Hepatocyte (in vitro differentiated cells): ENCODE measurements at regions not wholly inside any gene's neighbourhood (a gene's known extent, or its start where the extent isn't known, plus 50 kb on each side); places are given as distances from the start of the nearest gene placed in this dataset.

Source experiments
- DNase-seq: peaks from one replicate; pipeline ENCODE4 v3.0.0-alpha.2; 2016; ENCODE audit warnings: low spot score
- H2AFZ ChIP-seq: fragments of 200-600 bp; sonication (generic); 2 replicates; pipeline ENCODE4 v1.6.0; 2016; ENCODE audit warnings: antibody characterized with exemption, mild to moderate bottlenecking
- H3K27ac ChIP-seq: fragments of 200-600 bp; sonication (generic); 2 replicates; pipeline ENCODE4 v1.5.1; 2016; ENCODE audit warnings: mild to moderate bottlenecking
- H3K27me3 ChIP-seq: fragments of 200-600 bp; sonication (generic); 2 replicates; pipeline ENCODE4 v1.6.1; 2016
- H3K36me3 ChIP-seq: fragments of 200-600 bp; sonication (generic); replicated peaks from 2 replicates; pipeline ENCODE4 v1.5.1; 2016; ENCODE audit warnings: low read depth; ENCODE audit not compliant: insufficient read depth
- H3K4me1 ChIP-seq: fragments of 200-600 bp; sonication (generic); 2 replicates; pipeline ENCODE4 v1.5.1; 2016; ENCODE audit warnings: mild to moderate bottlenecking, moderate library complexity; ENCODE audit not compliant: insufficient read depth
- H3K4me2 ChIP-seq: fragments of 200-600 bp; sonication (generic); 2 replicates; pipeline ENCODE4 v1.6.0; 2016
- H3K4me3 ChIP-seq: fragments of 200-600 bp; sonication (generic); 2 replicates; pipeline ENCODE4 v1.5.1; 2016; ENCODE audit warnings: mild to moderate bottlenecking
- H3K79me2 ChIP-seq: fragments of 200-600 bp; sonication (generic); 2 replicates; pipeline ENCODE4 v1.6.0; 2017; ENCODE audit warnings: mild to moderate bottlenecking
- H3K9me2 ChIP-seq: fragments of 200-600 bp; sonication (generic); replicated peaks from 2 replicates; pipeline ENCODE4 v1.6.0; 2017; ENCODE audit warnings: mild to moderate bottlenecking; ENCODE audit not compliant: insufficient read depth
- H3K9me3 ChIP-seq: fragments of 200-600 bp; sonication (generic); 2 replicates; pipeline ENCODE4 v1.5.1; 2016; ENCODE audit warnings: low read depth, mild to moderate bottlenecking
- H4K20me1 ChIP-seq: fragments of 200-600 bp; sonication (generic); 2 replicates; pipeline ENCODE4 v1.6.0; 2016; ENCODE audit warnings: mild to moderate bottlenecking; ENCODE audit not compliant: insufficient read depth, poor library complexity, severe bottlenecking
- CTCF ChIP-seq: fragments of 200-600 bp; sonication (generic); IDR thresholded peaks from 2 replicates; pipeline ENCODE4 v1.5.1; 2016; ENCODE audit warnings: antibody characterized with exemption, mild to moderate bottlenecking; ENCODE audit not compliant: poor library complexity
- EZH2 ChIP-seq: fragments of 200-600 bp; sonication (generic); IDR thresholded peaks from 2 replicates; pipeline ENCODE4 v1.6.1; 2016; ENCODE audit warnings: antibody characterized with exemption, mild to moderate bottlenecking, borderline replicate concordance
- EZH2phosphoT487 ChIP-seq: fragments of 200-600 bp; sonication (generic); IDR thresholded peaks from one replicate; pipeline ENCODE4 v1.6.1; 2018; ENCODE audit warnings: antibody characterized with exemption, mild to moderate bottlenecking, low read depth, moderate library complexity; ENCODE audit not compliant: unreplicated experiment, severe bottlenecking
- WGBS: methylation state at CpG from one replicate; pipeline ENCODE4 v1.1.6; 2016; ENCODE audit warnings: low lambda C conversion rate; ENCODE audit errors: missing lambda C conversion rate; 5-methylcytosine and 5-hydroxymethylcytosine counted together

- Histone ChIP-seq H3K9me2 (no peaks in the 10 kb centered on the region), H3K36me3 (no peaks in the 10 kb centered on the region), H3K27me3 (no peaks in the 10 kb centered on the region), H3K9me3 (no peaks in the 10 kb centered on the region), H4K20me1 (no peaks in the 10 kb centered on the region), H3K4me1 (no peaks in the 10 kb centered on the region), H3K27ac (no peak overlapping the region), H3K79me2 (no peaks in the 10 kb centered on the region), H3K4me2 (no peak overlapping the region), H3K4me3 (no peak overlapping the region), H2AFZ (no peak overlapping the region)
- TF ChIP-seq EZH2 (no peak), EZH2phosphoT487 (no peak), CTCF (peak; percentile 47)
- 56% methylated on average over 6 of the region's 6 CpGs for WGBS
- peak; percentile 55 for DNase-seq
Measured at GRCh38 chr10:69742928-69743602, 58.6 kb upstream of the COL13A1 start.

GRCh38 chr10:69744971-69745370 is 56.7 kb upstream of the COL13A1 start:
- Histone ChIP-seq H3K4me1 (no peaks in the 10 kb centered on the region), H3K4me2 (no peak overlapping the region), H4K20me1 (no peaks in the 10 kb centered on the region), H3K4me3 (no peak overlapping the region), H2AFZ (no peak overlapping the region), H3K27me3 (no peaks in the 10 kb centered on the region), H3K79me2 (no peaks in the 10 kb centered on the region), H3K9me2 (no peaks in the 10 kb centered on the region), H3K9me3 (no peaks in the 10 kb centered on the region), H3K27ac (no peak overlapping the region), H3K36me3 (no peaks in the 10 kb centered on the region)
- TF ChIP-seq CTCF, result no peak
- TF ChIP-seq EZH2, result no peak
- no peak for TF ChIP-seq EZH2phosphoT487
- 82% methylated on average over 4 of the region's 4 CpGs for WGBS
- DNase-seq, result no peak

GRCh38 chr10:69745698-69746097 is 56.0 kb upstream of the COL13A1 start:
- Histone ChIP-seq H4K20me1 (no peaks in the 10 kb centered on the region), H3K9me2 (no peaks in the 10 kb centered on the region), H3K79me2 (no peaks in the 10 kb centered on the region), H2AFZ (no peak overlapping the region), H3K4me2 (no peak overlapping the region), H3K4me1 (no peaks in the 10 kb centered on the region), H3K27ac (no peak overlapping the region), H3K36me3 (no peaks in the 10 kb centered on the region), H3K27me3 (no peaks in the 10 kb centered on the region), H3K4me3 (no peak overlapping the region), H3K9me3 (no peaks in the 10 kb centered on the region)
- no peak for DNase-seq
- WGBS, result 84% methylated on average over 2 of the region's 2 CpGs
- TF ChIP-seq EZH2phosphoT487, result no peak
- TF ChIP-seq CTCF, result no peak
- TF ChIP-seq EZH2, result no peak

- Histone ChIP-seq H4K20me1 (no peaks in the 10 kb centered on the region), H3K9me3 (no peaks in the 10 kb centered on the region), H3K27ac (no peak overlapping the region), H3K4me1 (no peaks in the 10 kb centered on the region), H3K27me3 (no peaks in the 10 kb centered on the region), H3K4me3 (no peak overlapping the region), H3K4me2 (no peak overlapping the region), H3K79me2 (no peaks in the 10 kb centered on the region), H3K9me2 (no peaks in the 10 kb centered on the region), H3K36me3 (no peaks in the 10 kb centered on the region), H2AFZ (no peak overlapping the region)
- no peak for DNase-seq
- WGBS, result 94% methylated on average over 5 of the region's 5 CpGs
- TF ChIP-seq CTCF (no peak), EZH2 (no peak), EZH2phosphoT487 (no peak)
Measured at GRCh38 chr10:69747179-69747578, 54.5 kb upstream of the COL13A1 start.
